Dedifferentiated amniotic fluid mesenchymal stem cell (primary cell): ENCODE measurements at regions not wholly inside any gene's neighbourhood (a gene's known extent, or its start where the extent isn't known, plus 50 kb on each side); places are given as distances from the start of the nearest gene placed in this dataset.
A peak's percentile ranks its signal among the peaks of the same experiment; 100 is the strongest.
"Not testable (repeated sequence)": the region's sequence is repeated elsewhere in the genome, so short reads cannot be mapped to it uniquely, and the experiment has no call there.

ENCODE experiments used
- DNase-seq: peaks from one replicate; pipeline ENCODE4 v3.0.0-alpha.2; 2016; ENCODE audit errors: extremely low spot score

DNA sequence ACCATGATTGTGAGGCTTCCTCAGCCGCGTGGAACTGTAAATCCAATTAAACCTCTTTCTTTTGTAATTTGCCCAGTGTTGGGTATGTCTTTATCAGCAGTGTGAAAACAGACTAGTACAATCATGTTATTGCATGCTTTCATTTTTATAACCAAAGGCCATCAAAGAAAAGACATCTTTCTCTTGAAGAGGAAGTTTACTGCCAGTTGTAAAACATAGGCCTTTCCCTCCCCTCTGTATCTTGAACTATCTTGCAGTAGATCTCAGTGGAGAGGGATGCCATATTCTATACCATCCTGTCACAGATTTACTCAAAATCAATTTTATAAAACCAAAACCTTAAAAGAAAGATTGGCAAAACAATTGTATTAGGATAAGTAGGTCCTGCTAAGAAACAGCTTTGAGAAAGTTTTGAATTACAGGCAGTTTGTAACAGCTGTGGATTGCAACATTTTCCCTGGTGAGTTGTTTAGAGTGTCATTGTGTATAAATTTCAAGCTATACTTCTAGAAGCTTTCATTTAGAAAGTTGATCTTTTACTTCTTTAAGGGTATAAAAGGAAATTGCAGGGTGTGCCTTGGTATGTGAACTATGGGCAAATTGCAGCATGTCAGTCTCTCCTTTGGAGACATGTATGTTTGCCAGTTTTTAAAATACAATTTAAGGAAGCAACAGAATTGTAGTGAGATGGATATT is 128.0 kb downstream of the ATP23 start:
- DNase-seq = peak; percentile 86

DNA sequence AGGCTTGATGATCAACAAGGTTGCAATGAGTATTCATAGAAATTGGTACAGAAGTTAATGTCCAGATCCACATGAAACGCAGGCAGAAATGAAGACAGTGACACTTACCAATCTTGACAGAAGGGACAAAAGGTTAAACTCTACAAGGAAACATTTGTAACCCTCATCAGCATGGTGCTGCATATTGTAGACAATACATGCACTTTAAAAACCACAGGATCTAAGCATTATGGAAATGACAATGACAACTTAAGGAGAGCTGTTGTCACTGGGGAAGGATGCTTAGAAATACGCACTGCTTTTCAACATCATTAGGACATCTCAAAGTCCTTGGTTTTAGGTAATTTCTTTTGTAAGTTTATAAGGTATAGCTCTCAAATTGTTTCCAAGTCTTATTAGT is 130.6 kb downstream of the ATP23 start:
- no peak for DNase-seq

DNA sequence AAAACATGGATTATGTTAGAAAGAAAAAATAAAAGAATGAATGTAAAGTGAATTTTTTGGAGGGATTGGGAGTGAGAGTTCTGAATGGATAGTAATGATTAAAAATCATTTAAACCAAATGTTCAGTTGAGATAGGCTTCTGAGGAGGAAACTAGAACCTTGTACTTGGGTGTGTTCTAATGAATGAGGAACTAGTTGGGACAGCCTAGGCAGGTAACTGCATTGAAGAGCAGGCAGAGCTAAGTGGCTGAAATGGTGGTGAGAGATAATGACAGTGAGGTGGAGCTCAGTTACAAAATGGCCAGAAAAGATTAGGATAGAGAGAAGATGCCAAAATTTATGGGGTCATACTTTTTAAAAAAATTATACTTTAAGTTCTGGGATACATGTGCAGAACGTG is 132.9 kb downstream of the ATP23 start:
- no peak for DNase-seq

DNA sequence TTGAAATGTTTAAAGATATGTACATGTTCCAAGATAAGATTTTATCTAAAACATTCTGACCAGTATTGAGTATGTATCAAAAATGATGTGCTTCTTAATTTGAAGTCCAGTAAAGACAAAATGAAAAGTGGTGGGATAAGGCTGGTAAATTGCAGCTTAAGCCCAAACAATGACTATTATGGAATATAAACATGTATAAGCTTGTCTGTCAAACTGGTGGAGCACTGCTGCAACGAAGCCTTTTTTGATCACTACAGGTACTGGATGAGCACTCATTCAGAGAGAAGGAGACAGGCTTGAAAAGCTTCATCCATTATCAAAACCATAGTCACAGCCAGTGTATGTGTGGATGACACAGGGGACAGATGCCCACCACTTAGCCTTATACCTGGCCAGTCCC is 138.4 kb downstream of the ATP23 start:
- DNase-seq = no peak

- no peak for DNase-seq
These were observed 140.1 kb downstream of the ATP23 start for GRCh38 chr12:58081488-58081887.

DNA sequence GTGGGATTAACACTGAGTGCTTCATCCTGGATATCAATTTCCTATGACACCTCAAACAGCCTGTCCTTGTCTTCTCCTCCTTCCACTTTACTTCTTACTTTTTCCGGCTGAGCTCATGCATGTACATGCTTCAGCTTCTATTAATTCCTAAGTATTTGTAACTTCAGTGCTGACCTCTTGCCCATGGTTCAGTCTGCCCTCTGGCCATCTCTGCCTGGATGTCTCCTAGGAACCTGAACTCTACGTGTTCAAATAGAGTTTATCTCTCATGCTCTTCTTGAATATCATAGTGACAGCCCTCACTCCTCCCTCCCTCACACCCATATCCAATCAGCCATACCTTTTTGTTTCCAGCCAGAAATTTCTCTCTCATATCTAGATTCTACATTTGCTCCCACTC is 141.6 kb downstream of the ATP23 start:
- DNase-seq = no peak

- DNase-seq = no peak
These were observed 144.6 kb downstream of the ATP23 start for GRCh38 chr12:58086006-58086405.

DNA sequence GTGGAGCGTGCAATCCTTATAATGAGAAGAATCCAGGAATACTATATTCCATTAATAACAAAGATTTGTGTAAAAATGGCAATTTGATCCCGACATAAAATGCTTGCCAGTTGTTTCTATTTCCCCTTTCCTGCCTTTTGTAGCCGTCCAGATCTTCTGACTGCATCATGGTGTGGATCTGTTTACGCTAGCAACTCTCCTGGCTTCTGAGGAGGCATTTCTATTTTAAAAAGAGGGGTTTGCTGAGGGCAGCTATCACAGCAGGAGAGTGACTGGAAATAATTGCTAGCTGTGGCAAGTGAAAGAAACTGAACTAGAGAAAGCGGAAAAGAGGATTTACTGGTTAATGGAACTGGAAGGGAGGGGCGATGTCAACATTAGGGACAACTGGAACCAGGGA is 145.6 kb downstream of the ATP23 start:
- no peak for DNase-seq

- no peak for DNase-seq
These were observed 146.2 kb downstream of the ATP23 start for GRCh38 chr12:58087423-58088127.

DNA sequence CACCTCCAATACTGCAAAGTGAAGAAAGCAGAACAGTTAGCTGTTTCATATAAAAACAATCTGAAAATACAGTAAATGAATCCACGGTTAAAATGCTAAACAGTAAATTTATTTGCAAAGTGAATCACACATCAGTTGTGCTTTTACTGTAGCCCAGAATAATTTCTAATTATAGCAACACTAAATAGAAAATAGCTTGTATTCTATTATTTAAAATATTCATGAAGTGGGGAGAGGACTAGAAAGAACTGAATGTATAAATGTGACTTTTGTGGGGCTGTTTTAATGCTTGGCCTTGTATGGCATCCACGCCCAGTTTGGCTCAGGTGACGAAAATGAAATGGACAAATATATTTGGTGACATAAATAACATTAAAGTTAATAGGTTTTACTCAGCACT is 148.2 kb downstream of the ATP23 start:
- no peak for DNase-seq

- DNase-seq = no peak
These were observed 149.3 kb downstream of the ATP23 start for GRCh38 chr12:58090685-58091084.

GRCh38 chr12:58095002-58095401 is 153.6 kb downstream of the ATP23 start:
- DNase-seq = no peak

DNA sequence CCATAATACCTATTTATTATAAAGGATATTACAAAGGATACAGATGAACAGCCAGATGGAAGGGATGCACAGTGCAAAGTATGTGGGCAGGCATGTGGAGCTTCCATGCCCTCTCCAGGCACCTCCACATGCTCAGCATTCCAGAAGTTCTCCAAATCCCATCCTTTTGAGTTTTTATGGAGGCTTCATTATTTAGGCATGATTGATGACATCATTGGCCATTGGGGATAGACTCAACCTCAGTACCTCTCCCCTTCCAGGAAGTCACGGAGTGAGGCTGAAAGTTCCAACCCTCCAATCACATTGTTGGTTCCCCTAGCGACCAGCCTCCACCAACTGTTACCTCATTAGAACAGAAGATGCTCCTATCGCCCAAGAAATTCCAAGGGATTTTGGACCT is 156.4 kb downstream of the ATP23 start:
- DNase-seq = no peak

DNA sequence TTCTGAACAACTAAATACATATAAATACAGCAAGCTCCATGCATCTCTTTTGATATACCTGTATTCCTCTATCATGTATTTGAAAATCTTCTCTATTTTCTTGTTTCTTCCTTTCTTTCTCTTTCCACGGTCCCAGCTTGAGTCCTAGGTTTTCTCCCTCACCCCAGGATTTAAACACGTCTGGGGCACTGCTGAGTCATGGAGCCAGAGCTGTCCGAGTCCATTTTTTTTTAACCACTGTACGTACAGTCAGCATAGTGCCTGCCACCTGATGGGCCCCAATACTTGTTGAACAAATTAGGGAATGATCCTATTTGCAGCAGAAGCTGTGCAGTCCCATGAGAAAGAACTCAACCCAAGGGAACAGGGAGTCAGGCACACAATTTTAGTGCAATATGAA is 158.1 kb downstream of the ATP23 start:
- DNase-seq = no peak

DNA sequence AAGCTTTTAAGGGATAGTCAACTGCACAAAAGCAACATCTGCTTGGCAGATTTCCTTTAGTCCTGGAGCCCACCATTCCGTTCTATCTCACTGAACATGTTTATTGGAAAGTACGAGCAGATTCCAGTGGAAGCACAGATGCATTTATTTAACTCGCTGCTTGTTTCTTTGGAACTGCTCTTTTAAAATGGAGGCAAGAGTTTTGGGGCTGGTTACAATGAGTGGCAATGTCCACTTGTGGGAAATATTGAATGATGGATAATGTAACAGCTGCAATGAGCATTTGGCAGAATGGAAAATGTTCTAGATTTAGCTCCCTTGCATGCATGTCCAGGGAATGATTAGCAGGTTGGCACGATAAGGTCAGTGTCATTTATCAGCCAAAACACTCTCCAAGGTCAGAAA is 163.0 kb downstream of the ATP23 start:
- DNase-seq = no peak

DNA sequence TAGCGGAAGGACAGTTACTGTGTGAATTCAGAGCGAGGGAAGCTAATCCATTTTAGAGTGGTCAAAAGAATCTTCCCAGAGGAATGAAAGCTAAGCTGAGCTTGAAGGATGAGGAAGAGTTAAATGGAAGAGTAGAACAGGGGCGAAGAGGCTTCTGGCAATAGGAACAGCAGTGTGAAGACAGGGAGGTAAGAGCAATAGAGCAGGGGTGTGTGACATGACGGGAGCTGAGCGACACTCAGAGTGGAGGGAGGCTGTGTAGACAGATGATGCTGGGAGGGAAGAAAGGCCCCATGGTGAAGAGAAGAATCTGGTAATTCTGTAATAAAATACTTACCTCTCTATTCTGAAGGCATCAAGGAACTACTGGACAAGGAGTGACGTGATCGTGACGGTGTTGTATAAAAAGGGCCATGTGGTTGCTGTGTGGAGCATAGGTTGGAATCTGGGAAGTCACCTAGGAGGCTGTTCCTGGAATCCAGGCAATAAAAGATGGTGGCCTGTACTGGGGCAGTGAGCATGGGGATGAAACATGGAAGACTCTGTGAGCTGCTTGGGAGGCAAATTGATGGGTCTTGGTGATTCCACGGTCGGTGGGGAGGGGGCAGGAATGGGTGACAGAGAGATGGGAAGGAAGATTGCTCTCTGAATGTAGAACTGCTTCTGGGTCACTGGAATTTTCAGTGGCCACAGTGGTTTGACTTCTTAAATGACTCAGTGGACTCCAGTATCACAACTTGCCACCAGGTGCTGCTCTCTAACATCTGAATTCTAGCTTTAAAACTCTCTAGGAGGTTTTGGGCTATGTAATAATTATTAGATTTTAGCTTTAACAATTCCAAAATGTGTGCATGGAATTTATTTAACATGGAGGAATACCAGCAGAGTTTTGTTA is 164.1 kb downstream of the ATP23 start:
- no peak for DNase-seq

- no peak for DNase-seq
These were observed 164.8 kb downstream of the ATP23 start for GRCh38 chr12:58106195-58106594.

DNA sequence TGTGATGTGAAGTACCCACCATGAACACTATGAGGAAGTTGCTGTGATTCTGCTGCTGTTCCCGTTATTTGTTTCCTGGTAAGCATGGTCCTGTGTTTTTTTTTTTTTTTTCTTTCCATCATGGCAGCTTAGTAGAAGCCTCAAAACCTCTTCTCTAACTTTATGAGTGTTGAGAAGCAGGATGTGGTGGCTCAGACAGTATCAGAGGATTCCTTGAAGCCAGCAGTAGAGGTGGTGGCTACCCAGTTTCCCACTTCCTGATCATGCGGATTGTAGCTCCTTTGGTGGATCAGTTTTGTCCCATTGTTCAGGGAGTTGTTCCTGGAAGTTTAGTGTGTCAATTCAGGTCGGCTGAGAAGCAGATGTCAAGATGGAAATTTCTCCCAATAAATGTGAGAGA is 175.8 kb downstream of the ATP23 start:
- DNase-seq = no peak

DNA sequence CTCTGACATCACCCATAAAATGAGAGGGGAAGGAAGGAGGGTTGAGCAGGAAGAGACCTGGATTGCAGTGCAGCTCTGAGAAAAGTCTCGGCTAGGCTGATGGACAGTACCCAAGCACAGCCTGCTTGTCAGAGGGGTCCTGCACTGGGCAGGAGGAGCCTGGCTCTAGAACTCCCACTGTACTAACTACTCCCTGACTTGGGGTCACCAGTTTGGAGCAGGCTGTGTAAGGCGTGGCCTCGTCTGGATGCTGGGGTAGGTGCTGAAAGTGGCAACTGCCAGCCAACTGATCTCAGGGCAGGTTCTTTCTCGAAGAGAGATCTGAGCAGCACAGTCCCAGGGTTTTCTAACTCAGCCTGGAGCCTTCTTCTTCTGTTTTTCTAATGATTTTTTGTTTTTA is 176.3 kb downstream of the ATP23 start:
- no peak for DNase-seq

- not testable (repeated sequence) for DNase-seq
These were observed 184.4 kb downstream of the ATP23 start for GRCh38 chr12:58125761-58126160.

DNA sequence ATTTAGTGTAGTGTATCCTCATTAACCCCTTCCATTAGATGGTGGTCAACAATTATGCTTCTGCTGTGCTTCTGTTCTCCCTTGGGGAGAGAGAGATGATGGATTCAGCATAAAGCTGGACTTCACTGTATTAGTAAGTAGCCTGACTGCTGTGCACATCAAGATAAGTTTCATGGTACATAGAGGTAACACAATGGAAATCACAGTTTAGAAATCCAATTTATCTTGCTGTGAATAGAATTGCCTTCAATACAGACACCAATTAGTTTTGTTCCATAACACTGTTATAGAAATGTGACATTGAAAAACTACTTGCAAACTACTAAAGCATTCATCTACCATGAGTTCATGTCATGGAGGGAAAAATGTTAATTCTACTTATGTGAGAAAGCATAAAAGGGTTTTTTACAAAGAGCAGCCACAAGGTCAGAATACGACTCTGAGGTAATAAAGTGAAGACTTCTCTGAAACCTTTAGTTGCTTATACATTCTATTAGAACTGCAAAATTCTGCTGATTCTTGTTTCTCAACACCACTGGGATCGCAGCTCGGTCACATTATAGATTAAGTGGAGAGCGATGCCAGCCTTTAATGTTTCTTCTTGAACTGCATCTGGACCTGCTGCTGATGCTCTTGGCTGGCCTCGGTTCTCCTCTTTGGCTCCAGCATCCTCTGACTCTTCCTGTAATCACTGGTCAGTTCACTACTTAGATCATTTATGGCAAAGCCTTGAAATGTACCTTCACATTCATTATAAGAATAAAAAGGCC is 190.8 kb downstream of the ATP23 start:
- no peak for DNase-seq

GRCh38 chr12:58138424-58138823 is 197.1 kb downstream of the ATP23 start:
- DNase-seq = no peak
